SK-N-SH treated with all-trans-retinoic acid at 6 μM for 48 hours (cell line): ENCODE measurements at regions not wholly inside any gene's neighbourhood (a gene's known extent, or its start where the extent isn't known, plus 50 kb on each side); places are given as distances from the start of the nearest gene placed in this dataset.

ENCODE experiments used
- ARNTL ChIP-seq: fragments of 450-650 bp; formaldehyde crosslinking; IDR thresholded peaks from 2 replicates; pipeline ENCODE4 v1.5.0; 2020; ENCODE audit warnings: low read depth, mild to moderate bottlenecking, moderate library complexity, borderline replicate concordance
- RARB ChIP-seq: fragments of 250-450 bp; sonication (Bioruptor Pico); IDR thresholded peaks from 2 replicates; pipeline ENCODE4 v1.8.0; 2021; ENCODE audit warnings: mild to moderate bottlenecking, moderate library complexity
- TF ChIP-seq, protein P1 (sequence below): fragments of 250-450 bp; sonication (Bioruptor Pico); IDR thresholded peaks from 2 replicates; pipeline ENCODE4 v1.8.0; 2020; ENCODE audit warnings: mild to moderate bottlenecking, moderate library complexity, borderline replicate concordance
- TF ChIP-seq, protein P2 (sequence below): fragments of 250-450 bp; sonication (Bioruptor Pico); IDR thresholded peaks from 2 replicates; pipeline ENCODE4 v1.5.1; 2020; ENCODE audit warnings: low read depth, mild to moderate bottlenecking, moderate library complexity

DNA sequence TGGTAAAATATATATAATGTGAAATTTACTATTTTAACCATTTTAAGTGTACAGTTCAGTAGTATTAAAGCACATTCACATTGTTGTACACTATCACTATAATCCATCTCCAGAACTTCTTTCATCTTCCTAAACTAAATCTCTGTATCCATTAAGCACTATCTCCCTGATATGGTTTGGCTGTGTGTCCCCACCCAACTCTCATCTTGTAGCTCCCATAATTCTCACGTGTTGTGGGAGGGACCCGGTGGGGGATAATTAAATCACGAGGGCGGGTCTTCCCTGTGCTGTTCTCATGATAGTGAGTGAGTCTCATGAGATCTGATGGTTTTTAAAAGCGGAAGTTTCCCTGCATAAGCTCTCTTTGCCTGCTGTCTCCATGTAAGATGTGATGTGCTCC is 178.9 kb upstream of the NABP1 start:
- TF ChIP-seq, protein P1, sequence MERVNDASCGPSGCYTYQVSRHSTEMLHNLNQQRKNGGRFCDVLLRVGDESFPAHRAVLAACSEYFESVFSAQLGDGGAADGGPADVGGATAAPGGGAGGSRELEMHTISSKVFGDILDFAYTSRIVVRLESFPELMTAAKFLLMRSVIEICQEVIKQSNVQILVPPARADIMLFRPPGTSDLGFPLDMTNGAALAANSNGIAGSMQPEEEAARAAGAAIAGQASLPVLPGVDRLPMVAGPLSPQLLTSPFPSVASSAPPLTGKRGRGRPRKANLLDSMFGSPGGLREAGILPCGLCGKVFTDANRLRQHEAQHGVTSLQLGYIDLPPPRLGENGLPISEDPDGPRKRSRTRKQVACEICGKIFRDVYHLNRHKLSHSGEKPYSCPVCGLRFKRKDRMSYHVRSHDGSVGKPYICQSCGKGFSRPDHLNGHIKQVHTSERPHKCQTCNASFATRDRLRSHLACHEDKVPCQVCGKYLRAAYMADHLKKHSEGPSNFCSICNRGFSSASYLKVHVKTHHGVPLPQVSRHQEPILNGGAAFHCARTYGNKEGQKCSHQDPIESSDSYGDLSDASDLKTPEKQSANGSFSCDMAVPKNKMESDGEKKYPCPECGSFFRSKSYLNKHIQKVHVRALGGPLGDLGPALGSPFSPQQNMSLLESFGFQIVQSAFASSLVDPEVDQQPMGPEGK, result no peak
- TF ChIP-seq, protein P2, sequence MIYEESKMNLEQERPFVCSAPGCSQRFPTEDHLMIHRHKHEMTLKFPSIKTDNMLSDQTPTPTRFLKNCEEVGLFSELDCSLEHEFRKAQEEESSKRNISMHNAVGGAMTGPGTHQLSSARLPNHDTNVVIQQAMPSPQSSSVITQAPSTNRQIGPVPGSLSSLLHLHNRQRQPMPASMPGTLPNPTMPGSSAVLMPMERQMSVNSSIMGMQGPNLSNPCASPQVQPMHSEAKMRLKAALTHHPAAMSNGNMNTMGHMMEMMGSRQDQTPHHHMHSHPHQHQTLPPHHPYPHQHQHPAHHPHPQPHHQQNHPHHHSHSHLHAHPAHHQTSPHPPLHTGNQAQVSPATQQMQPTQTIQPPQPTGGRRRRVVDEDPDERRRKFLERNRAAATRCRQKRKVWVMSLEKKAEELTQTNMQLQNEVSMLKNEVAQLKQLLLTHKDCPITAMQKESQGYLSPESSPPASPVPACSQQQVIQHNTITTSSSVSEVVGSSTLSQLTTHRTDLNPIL (CRISPR knock-in tag), result no peak
- no peak for TF ChIP-seq RARB (CRISPR knock-in tag)
- no peak for TF ChIP-seq ARNTL
